PC-3 (cell line): ENCODE measurements at regions not wholly inside any gene's neighbourhood (a gene's known extent, or its start where the extent isn't known, plus 50 kb on each side); places are given as distances from the start of the nearest gene placed in this dataset.

Experiments
- CTCF ChIP-seq: fragments of 300-600 bp; sonication (generic); conservative IDR thresholded peaks from 2 replicates; pipeline ENCODE4 v1.5.1; 2017; ENCODE audit warnings: antibody characterized with exemption, low read depth, mild to moderate bottlenecking, low read length
- EZH2 ChIP-seq: fragments of 300-600 bp; sonication (generic); IDR thresholded peaks from one replicate; pipeline ENCODE4 v1.6.1; 2017; ENCODE audit warnings: antibody characterized with exemption, mild to moderate bottlenecking, low read length; ENCODE audit not compliant: unreplicated experiment

GRCh38 chr13:33994198-33994597, 176.2 kb downstream of the RFC3 start:
- TF ChIP-seq CTCF (no peak), EZH2 (no peak)
